MM.1S (cell line): ENCODE measurements at regions not wholly inside any gene's neighbourhood (a gene's known extent, or its start where the extent isn't known, plus 50 kb on each side); places are given as distances from the start of the nearest gene placed in this dataset.

Experiments
- DNase-seq: peaks from one replicate; pipeline ENCODE4 v3.0.0-alpha.2; 2015
- H2AFZ ChIP-seq: fragments of 300-600 bp; sonication (generic); 2 replicates; pipeline ENCODE4 v1.6.0; 2016; ENCODE audit warnings: antibody characterized with exemption, low read length
- H3F3A ChIP-seq: fragments of 300-600 bp; sonication (generic); 2 replicates; pipeline ENCODE4 v1.6.1; 2016; ENCODE audit warnings: mild to moderate bottlenecking, antibody characterized with exemption, low read length, moderate library complexity, mixed read lengths; ENCODE audit not compliant: insufficient read depth
- H3K27ac ChIP-seq: fragments of 300-600 bp; sonication (generic); 2 replicates; pipeline ENCODE4 v1.5.1; 2016; ENCODE audit warnings: mild to moderate bottlenecking, low read length
- H3K27me3 ChIP-seq: fragments of 300-600 bp; sonication (generic); replicated peaks from 2 replicates; pipeline ENCODE4 v1.6.0; 2016; ENCODE audit warnings: low read length; ENCODE audit not compliant: insufficient read depth
- H3K36me3 ChIP-seq: fragments of 300-600 bp; sonication (generic); replicated peaks from 2 replicates; pipeline ENCODE4 v1.6.1; 2016; ENCODE audit warnings: mild to moderate bottlenecking, low read length, mixed read lengths; ENCODE audit not compliant: insufficient read depth
- H3K4me1 ChIP-seq: fragments of 300-600 bp; sonication (generic); 2 replicates; pipeline ENCODE4 v1.6.1; 2016; ENCODE audit warnings: low read length, mixed read lengths
- H3K4me2 ChIP-seq: fragments of 300-600 bp; sonication (generic); 2 replicates; pipeline ENCODE4 v1.6.0; 2016; ENCODE audit warnings: low read depth, low read length
- H3K4me3 ChIP-seq: fragments of 300-600 bp; sonication (generic); 2 replicates; pipeline ENCODE4 v1.5.1; 2016; ENCODE audit warnings: low read length, mixed read lengths
- H3K79me2 ChIP-seq: fragments of 300-600 bp; sonication (generic); 2 replicates; pipeline ENCODE4 v1.6.1; 2016; ENCODE audit warnings: mixed run types, low read length, mixed read lengths
- H3K9ac ChIP-seq: fragments of 300-600 bp; sonication (generic); 2 replicates; pipeline ENCODE4 v1.6.1; 2016; ENCODE audit warnings: low read length, mixed read lengths
- H3K9me2 ChIP-seq: fragments of 300-600 bp; sonication (generic); replicated peaks from 2 replicates; pipeline ENCODE4 v1.6.1; 2016; ENCODE audit warnings: mild to moderate bottlenecking, low read length, mixed read lengths; ENCODE audit not compliant: insufficient read depth
- H3K9me3 ChIP-seq: fragments of 300-600 bp; sonication (generic); replicated peaks from 2 replicates; pipeline ENCODE4 v1.6.1; 2016; ENCODE audit warnings: mild to moderate bottlenecking, low read length, mixed read lengths; ENCODE audit not compliant: insufficient read depth
- H4K20me1 ChIP-seq: fragments of 300-600 bp; sonication (generic); 2 replicates; pipeline ENCODE4 v1.6.1; 2016; ENCODE audit warnings: mild to moderate bottlenecking, low read length, moderate library complexity, mixed read lengths; ENCODE audit not compliant: insufficient read depth
- EZH2 ChIP-seq: fragments of 300-600 bp; sonication (generic); optimal IDR thresholded peaks from 2 replicates; pipeline ENCODE3; 2017; ENCODE audit warnings: low read depth, mild to moderate bottlenecking, antibody characterized with exemption, low read length, mixed read lengths
- EZH2phosphoT487 ChIP-seq: fragments of 300-600 bp; sonication (generic); IDR thresholded peaks from 2 replicates; pipeline ENCODE4 v1.6.1; 2018; ENCODE audit warnings: antibody characterized with exemption, low read length
- TF ChIP-seq, protein P1 (sequence below): fragments of 300-600 bp; sonication (generic); IDR thresholded peaks from 2 replicates; pipeline ENCODE4 v1.5.1; 2016; ENCODE audit warnings: antibody characterized with exemption, low read length, mixed read lengths

DNA sequence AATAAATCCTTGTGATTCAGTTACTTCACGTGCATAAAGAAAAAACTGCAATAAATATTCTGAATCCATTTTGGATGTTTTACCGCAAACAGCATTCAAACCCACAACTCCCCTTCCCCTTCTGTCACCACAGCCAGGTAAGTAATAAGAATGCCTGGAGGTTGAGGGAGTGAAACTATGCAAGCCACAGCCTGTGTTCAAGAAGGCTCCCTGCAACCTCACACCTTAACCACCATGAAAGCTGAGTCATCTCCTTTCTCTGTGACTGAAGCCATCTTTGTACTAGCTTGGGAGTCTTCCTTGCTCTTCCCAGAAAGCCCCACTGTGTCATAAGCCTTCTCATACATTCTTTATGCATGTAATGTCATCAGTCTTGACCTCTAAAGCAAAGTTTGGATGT is 297.0 kb upstream of the PUDP start:
- Histone ChIP-seq H3K9ac (no peak overlapping the region), H3K27ac (peak overlapping the region; percentile 11; the same call in 1 of the 2 replicates), H3K4me1 (peaks cover 7% of the 10 kb centered on the region; the same call in 1 of the 2 replicates), H3K79me2 (no peaks in the 10 kb centered on the region), H3K36me3 (no peaks in the 10 kb centered on the region), H3K4me2 (no peak overlapping the region), H3K9me2 (no peaks in the 10 kb centered on the region), H3K27me3 (no peaks in the 10 kb centered on the region), H3K9me3 (no peaks in the 10 kb centered on the region), H3F3A (no peaks in the 10 kb centered on the region), H4K20me1 (no peaks in the 10 kb centered on the region), H3K4me3 (no peak overlapping the region), H2AFZ (no peak overlapping the region)
- TF ChIP-seq EZH2phosphoT487: no peak
- TF ChIP-seq, protein P1, sequence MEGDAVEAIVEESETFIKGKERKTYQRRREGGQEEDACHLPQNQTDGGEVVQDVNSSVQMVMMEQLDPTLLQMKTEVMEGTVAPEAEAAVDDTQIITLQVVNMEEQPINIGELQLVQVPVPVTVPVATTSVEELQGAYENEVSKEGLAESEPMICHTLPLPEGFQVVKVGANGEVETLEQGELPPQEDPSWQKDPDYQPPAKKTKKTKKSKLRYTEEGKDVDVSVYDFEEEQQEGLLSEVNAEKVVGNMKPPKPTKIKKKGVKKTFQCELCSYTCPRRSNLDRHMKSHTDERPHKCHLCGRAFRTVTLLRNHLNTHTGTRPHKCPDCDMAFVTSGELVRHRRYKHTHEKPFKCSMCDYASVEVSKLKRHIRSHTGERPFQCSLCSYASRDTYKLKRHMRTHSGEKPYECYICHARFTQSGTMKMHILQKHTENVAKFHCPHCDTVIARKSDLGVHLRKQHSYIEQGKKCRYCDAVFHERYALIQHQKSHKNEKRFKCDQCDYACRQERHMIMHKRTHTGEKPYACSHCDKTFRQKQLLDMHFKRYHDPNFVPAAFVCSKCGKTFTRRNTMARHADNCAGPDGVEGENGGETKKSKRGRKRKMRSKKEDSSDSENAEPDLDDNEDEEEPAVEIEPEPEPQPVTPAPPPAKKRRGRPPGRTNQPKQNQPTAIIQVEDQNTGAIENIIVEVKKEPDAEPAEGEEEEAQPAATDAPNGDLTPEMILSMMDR: no peak
- TF ChIP-seq EZH2: no peak
- DNase-seq: peak; percentile 76

DNA sequence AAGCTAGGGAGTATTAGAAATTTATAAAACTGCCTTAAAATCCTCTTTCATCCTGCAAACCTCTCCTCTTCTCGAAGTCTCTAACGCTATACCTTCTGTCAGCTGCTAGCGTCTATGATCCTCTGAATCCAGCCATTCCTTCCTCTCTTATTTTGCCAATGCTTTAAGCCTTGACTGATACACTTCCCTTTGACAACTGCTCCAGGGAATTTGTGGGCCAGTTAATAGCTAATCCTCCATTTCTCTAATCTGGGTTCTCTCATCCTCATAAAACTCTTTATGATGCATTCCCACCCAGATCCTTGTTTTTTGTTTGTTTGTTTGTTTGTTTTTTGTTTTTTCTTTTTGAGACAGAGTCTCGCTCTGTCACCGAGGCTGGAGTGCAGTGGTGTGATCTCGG is 293.6 kb upstream of the PUDP start:
- TF ChIP-seq EZH2phosphoT487 (no peak), EZH2 (no peak)
- TF ChIP-seq, protein P1: no peak
- Histone ChIP-seq H3K9ac (no peak overlapping the region), H3K36me3 (no peaks in the 10 kb centered on the region), H3K27ac (no peak overlapping the region), H3K9me2 (no peaks in the 10 kb centered on the region), H3K9me3 (no peaks in the 10 kb centered on the region), H4K20me1 (no peaks in the 10 kb centered on the region), H3K4me3 (no peak overlapping the region), H3F3A (no peaks in the 10 kb centered on the region), H3K27me3 (no peaks in the 10 kb centered on the region), H2AFZ (no peak overlapping the region), H3K4me1 (peaks cover 7% of the 10 kb centered on the region; the same call in 1 of the 2 replicates), H3K79me2 (no peaks in the 10 kb centered on the region), H3K4me2 (no peak overlapping the region)
- no peak for DNase-seq

DNA sequence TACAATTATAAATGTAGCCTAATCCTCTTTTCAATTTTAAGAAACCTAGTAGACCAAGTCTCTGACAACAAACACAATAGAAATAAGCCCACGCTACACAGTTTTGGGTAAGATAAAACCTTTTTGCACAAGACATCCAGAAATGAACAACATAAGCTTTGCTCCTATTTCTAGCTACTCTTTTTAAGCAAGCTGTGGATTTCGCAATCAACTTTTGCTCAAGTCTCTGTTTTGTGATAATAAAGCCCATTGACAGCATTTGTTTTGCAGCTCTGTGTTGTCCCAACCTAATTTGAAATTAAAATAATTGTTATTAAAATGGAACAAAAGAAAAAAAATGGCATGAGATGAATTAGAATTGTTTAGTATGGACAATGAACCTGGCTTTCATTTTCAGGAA is 287.9 kb upstream of the PUDP start:
- no peaks in the 10 kb centered on the region for H4K20me1 ChIP-seq
- H3K27ac ChIP-seq: no peak overlapping the region
- no peaks in the 10 kb centered on the region for H3F3A ChIP-seq
- TF ChIP-seq EZH2: no peak
- no peak for TF ChIP-seq EZH2phosphoT487
- TF ChIP-seq, protein P1: no peak
- H3K9ac ChIP-seq: no peak overlapping the region
- no peaks in the 10 kb centered on the region for H3K79me2 ChIP-seq
- H3K27me3 ChIP-seq: no peaks in the 10 kb centered on the region
- no peaks in the 10 kb centered on the region for H3K36me3 ChIP-seq
- no peaks in the 10 kb centered on the region for H3K9me2 ChIP-seq
- no peak for DNase-seq
- no peak overlapping the region for H3K4me2 ChIP-seq
- no peak overlapping the region for H2AFZ ChIP-seq
- no peak overlapping the region for H3K4me3 ChIP-seq
- H3K9me3 ChIP-seq: no peaks in the 10 kb centered on the region
- no peaks in the 10 kb centered on the region for H3K4me1 ChIP-seq

DNA sequence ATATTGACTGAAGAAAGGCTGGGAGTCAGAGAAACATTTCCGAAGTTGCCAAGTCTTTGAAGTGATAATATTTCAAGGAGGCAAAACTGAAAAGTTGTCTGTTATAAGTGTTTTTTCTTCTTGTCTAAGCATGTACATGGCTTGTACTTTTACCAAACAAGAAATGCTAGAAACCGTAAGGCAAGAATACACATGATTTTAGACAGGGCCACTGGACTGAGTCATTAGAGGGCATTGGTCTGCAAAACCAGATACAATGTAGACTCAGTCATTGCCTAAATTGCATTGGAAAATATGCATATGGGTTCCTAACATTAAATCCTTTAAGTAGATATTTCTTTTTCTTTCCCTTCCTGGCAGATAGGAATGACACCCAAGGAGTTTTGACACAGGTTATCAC is 284.9 kb upstream of the PUDP start:
- no peak for DNase-seq
- H3K79me2 ChIP-seq: no peaks in the 10 kb centered on the region
- no peaks in the 10 kb centered on the region for H4K20me1 ChIP-seq
- no peak overlapping the region for H3K4me2 ChIP-seq
- no peak for TF ChIP-seq EZH2
- TF ChIP-seq, protein P1: no peak
- TF ChIP-seq EZH2phosphoT487: no peak
- H3K9me2 ChIP-seq: no peaks in the 10 kb centered on the region
- no peaks in the 10 kb centered on the region for H3F3A ChIP-seq
- H3K4me1 ChIP-seq: no peaks in the 10 kb centered on the region
- no peaks in the 10 kb centered on the region for H3K9me3 ChIP-seq
- no peaks in the 10 kb centered on the region for H3K36me3 ChIP-seq
- H3K9ac ChIP-seq: no peak overlapping the region
- H3K27ac ChIP-seq: no peak overlapping the region
- H3K27me3 ChIP-seq: no peaks in the 10 kb centered on the region
- no peak overlapping the region for H2AFZ ChIP-seq
- no peak overlapping the region for H3K4me3 ChIP-seq
